SU-DHL-6 (cell line): ENCODE measurements at regions not wholly inside any gene's neighbourhood (a gene's known extent, or its start where the extent isn't known, plus 50 kb on each side); places are given as distances from the start of the nearest gene placed in this dataset.

ENCODE experiments used
- H2AFZ ChIP-seq: fragments of 200-600 bp; sonication (generic); 2 replicates; pipeline ENCODE4 v1.6.1; 2014; ENCODE audit warnings: low read depth, mild to moderate bottlenecking, moderate library complexity, mixed read lengths, antibody characterized with exemption, low read length; ENCODE audit not compliant: severe bottlenecking
- H3F3A ChIP-seq: fragments of 200-600 bp; shearing (Covaris generic); 2 replicates; pipeline ENCODE4 v1.6.0; 2016; ENCODE audit warnings: antibody characterized with exemption, mild to moderate bottlenecking; ENCODE audit not compliant: insufficient read depth
- H3K27ac ChIP-seq: fragments of 200-600 bp; sonication (generic); 2 replicates; pipeline ENCODE4 v1.5.1; 2016; ENCODE audit warnings: low read depth, mild to moderate bottlenecking, low read length, moderate library complexity, mixed read lengths
- H3K27me3 ChIP-seq: fragments of 200-600 bp; sonication (generic), shearing (Covaris generic); 2 replicates; pipeline ENCODE4 v1.6.0; 2014; ENCODE audit warnings: mild to moderate bottlenecking, low read length
- H3K36me3 ChIP-seq: fragments of 200-600 bp; sonication (generic); 2 replicates; pipeline ENCODE4 v1.6.1; 2014; ENCODE audit warnings: mild to moderate bottlenecking, low read length, mixed read lengths
- H3K4me2 ChIP-seq: fragments of 300-600, 200-600 bp; shearing (Covaris generic), sonication (generic); 2 replicates; pipeline ENCODE4 v1.6.0; 2014; ENCODE audit warnings: low read length, low read depth, mild to moderate bottlenecking; ENCODE audit not compliant: poor library complexity, severe bottlenecking
- H3K4me3 ChIP-seq: fragments of 200-600 bp; sonication (generic); 2 replicates; pipeline ENCODE4 v1.5.1; 2014; ENCODE audit warnings: antibody characterized with exemption, low read length, mild to moderate bottlenecking, mixed read lengths; ENCODE audit not compliant: insufficient read depth, poor library complexity, severe bottlenecking
- H3K79me2 ChIP-seq: fragments of 200-600 bp; sonication (generic); 2 replicates; pipeline ENCODE4 v1.6.1; 2014; ENCODE audit warnings: mild to moderate bottlenecking, low read length, moderate library complexity; ENCODE audit not compliant: insufficient read depth
- H3K9ac ChIP-seq: fragments of 200-600 bp; sonication (generic); 2 replicates; pipeline ENCODE4 v1.7.0; 2014; ENCODE audit warnings: mild to moderate bottlenecking, low read length
- H3K9me2 ChIP-seq: fragments of 200-600 bp; sonication (generic); replicated peaks from 2 replicates; pipeline ENCODE4 v1.6.1; 2014; ENCODE audit warnings: low read length; ENCODE audit not compliant: insufficient read depth
- H3K9me3 ChIP-seq: fragments of 200-600 bp; sonication (generic); 2 replicates; pipeline ENCODE4 v1.6.1; 2014; ENCODE audit warnings: low read length, mixed read lengths; ENCODE audit not compliant: insufficient read depth
- H4K20me1 ChIP-seq: fragments of 200-600 bp; sonication (generic); 2 replicates; pipeline ENCODE4 v1.6.1; 2014; ENCODE audit warnings: low read depth, mild to moderate bottlenecking, antibody characterized with exemption, low read length, moderate library complexity, mixed read lengths
- EZH2phosphoT487 ChIP-seq: fragments of 200-600 bp; sonication (generic), shearing (Covaris generic); conservative IDR thresholded peaks from 2 replicates; pipeline ENCODE4 v1.6.1; 2018; ENCODE audit warnings: mild to moderate bottlenecking, antibody characterized with exemption, low read length, moderate library complexity, mixed read lengths
- TF ChIP-seq, protein P1 (sequence below): fragments of 200-600 bp; sonication (generic); IDR thresholded peaks from one replicate; pipeline ENCODE4 v1.5.1; 2017; ENCODE audit warnings: antibody characterized with exemption, mild to moderate bottlenecking, low read length, moderate library complexity; ENCODE audit not compliant: insufficient read depth, poor library complexity, severe bottlenecking

DNA sequence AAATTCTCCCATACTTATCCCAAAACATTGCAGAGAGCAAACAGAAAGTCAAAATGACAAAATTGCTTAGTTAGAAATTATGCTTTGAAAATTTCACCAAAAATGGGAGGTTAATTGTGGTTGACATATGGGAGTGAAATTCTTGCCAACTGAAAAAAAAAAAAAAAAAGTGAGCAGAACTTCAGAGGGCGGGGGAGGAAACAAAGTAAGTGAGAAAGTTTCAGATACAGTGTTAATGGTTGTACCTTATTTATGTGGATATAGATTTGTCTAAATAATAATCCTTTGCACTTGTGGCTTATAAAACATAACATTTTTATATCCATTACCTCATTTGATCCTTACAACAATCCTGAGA, 91.5 kb upstream of the RAP2B start:
- Histone ChIP-seq H3K27ac (no peak overlapping the region), H2AFZ (no peak overlapping the region), H3F3A (no peaks in the 10 kb centered on the region), H3K36me3 (no peaks in the 10 kb centered on the region), H4K20me1 (no peaks in the 10 kb centered on the region), H3K9me2 (no peaks in the 10 kb centered on the region), H3K9ac (no peak overlapping the region), H3K4me3 (no peak overlapping the region), H3K79me2 (no peaks in the 10 kb centered on the region), H3K9me3 (no peaks in the 10 kb centered on the region), H3K27me3 (no peaks in the 10 kb centered on the region), H3K4me2 (no peak overlapping the region)
- TF ChIP-seq, protein P1, sequence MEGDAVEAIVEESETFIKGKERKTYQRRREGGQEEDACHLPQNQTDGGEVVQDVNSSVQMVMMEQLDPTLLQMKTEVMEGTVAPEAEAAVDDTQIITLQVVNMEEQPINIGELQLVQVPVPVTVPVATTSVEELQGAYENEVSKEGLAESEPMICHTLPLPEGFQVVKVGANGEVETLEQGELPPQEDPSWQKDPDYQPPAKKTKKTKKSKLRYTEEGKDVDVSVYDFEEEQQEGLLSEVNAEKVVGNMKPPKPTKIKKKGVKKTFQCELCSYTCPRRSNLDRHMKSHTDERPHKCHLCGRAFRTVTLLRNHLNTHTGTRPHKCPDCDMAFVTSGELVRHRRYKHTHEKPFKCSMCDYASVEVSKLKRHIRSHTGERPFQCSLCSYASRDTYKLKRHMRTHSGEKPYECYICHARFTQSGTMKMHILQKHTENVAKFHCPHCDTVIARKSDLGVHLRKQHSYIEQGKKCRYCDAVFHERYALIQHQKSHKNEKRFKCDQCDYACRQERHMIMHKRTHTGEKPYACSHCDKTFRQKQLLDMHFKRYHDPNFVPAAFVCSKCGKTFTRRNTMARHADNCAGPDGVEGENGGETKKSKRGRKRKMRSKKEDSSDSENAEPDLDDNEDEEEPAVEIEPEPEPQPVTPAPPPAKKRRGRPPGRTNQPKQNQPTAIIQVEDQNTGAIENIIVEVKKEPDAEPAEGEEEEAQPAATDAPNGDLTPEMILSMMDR = no peak
- no peak for TF ChIP-seq EZH2phosphoT487

DNA sequence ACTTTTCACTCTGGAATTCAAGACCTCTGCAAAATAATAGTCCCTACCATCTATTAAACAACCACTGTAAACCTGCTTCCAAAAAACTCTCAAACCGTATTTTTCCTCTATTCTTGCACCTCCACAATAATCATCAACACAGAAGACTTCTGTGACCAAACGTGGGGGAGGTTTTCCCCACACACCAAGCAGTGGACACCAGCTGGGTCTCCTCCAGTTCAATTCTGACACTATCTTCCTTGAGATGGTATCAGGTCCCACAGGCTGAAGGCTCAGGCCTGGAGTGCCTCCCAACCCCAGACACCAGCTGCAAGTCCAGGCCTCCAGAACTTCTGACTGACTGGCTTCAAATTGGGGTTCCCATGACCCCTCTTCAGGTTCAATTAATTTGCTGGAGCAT, 89.6 kb upstream of the RAP2B start:
- H3F3A ChIP-seq = no peaks in the 10 kb centered on the region
- no peak overlapping the region for H3K27ac ChIP-seq
- no peak overlapping the region for H3K4me2 ChIP-seq
- H3K9me3 ChIP-seq = no peaks in the 10 kb centered on the region
- H2AFZ ChIP-seq = no peak overlapping the region
- TF ChIP-seq, protein P1 = no peak
- H4K20me1 ChIP-seq = no peaks in the 10 kb centered on the region
- H3K79me2 ChIP-seq = no peaks in the 10 kb centered on the region
- H3K36me3 ChIP-seq = no peaks in the 10 kb centered on the region
- no peak overlapping the region for H3K9ac ChIP-seq
- no peaks in the 10 kb centered on the region for H3K9me2 ChIP-seq
- no peaks in the 10 kb centered on the region for H3K27me3 ChIP-seq
- H3K4me3 ChIP-seq = no peak overlapping the region

DNA sequence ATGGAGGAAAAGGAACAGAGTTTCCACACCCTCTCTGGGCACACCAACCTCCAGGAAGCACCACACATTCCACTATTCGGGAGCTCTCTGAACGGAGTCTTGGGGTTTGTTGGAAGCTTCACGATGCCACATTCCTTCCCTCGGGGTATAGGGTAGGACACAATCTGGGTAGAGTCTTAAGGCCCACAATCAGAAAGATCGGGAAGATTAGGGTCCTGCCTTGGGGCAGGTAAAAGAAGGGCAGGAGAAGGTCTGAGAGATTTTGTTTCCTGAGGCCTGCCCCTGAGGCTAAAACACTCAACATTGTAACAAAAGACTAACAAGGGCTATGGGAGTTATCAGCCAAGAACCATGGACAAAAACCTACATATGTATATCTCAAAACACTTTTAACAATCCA, 89.2 kb upstream of the RAP2B start:
- no peaks in the 10 kb centered on the region for H3K9me3 ChIP-seq
- TF ChIP-seq, protein P1 = no peak
- TF ChIP-seq EZH2phosphoT487 = no peak
- no peak overlapping the region for H3K9ac ChIP-seq
- H3K27ac ChIP-seq = no peak overlapping the region
- H3K27me3 ChIP-seq = no peaks in the 10 kb centered on the region
- no peaks in the 10 kb centered on the region for H3K36me3 ChIP-seq
- H3K79me2 ChIP-seq = no peaks in the 10 kb centered on the region
- no peak overlapping the region for H3K4me2 ChIP-seq
- H2AFZ ChIP-seq = no peak overlapping the region
- H3K4me3 ChIP-seq = no peak overlapping the region
- H4K20me1 ChIP-seq = no peaks in the 10 kb centered on the region
- no peaks in the 10 kb centered on the region for H3F3A ChIP-seq
- H3K9me2 ChIP-seq = no peaks in the 10 kb centered on the region

DNA sequence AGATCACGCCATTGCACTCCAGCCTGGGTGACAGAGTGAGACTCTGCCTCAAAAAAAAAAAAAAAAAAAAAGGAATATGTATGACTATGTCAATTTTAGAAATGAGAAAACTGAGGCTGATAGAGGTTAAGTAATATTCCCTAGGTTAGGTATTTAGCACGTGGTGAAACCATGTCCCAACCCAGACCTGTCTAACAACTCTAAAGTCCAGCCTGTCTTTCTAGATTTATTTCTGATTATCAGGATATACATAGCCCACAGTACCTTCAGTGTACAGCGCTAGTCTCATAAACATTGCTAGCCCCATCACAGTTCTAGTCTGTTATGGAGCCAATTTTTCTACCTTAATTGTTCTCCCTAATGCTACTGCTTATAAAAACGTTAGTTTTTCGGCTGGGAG, 88.4 kb upstream of the RAP2B start:
- H3K36me3 ChIP-seq = no peaks in the 10 kb centered on the region
- no peaks in the 10 kb centered on the region for H3K27me3 ChIP-seq
- no peaks in the 10 kb centered on the region for H4K20me1 ChIP-seq
- TF ChIP-seq EZH2phosphoT487 = no peak
- TF ChIP-seq, protein P1 = no peak
- no peak overlapping the region for H3K4me3 ChIP-seq
- no peaks in the 10 kb centered on the region for H3K9me3 ChIP-seq
- H3K4me2 ChIP-seq = no peak overlapping the region
- H2AFZ ChIP-seq = no peak overlapping the region
- no peaks in the 10 kb centered on the region for H3F3A ChIP-seq
- H3K79me2 ChIP-seq = no peaks in the 10 kb centered on the region
- no peaks in the 10 kb centered on the region for H3K9me2 ChIP-seq
- H3K9ac ChIP-seq = no peak overlapping the region
- no peak overlapping the region for H3K27ac ChIP-seq
